ENCODE measurements at regions not wholly inside any gene's neighbourhood (a gene's known extent, or its start where the extent isn't known, plus 50 kb on each side); places are given as distances from the start of the nearest gene placed in this dataset.

GRCh38 chr5:4225741-4226140 is 630.1 kb downstream of the IRX1 start:
- no peak overlapping the region for H3K4me3 ChIP-seq (ENCODE audit: low read depth, low read length)
- in situ Hi-C loops (cut with HindIII; ENCODE audit: low pct_ligation_motif_present, low sequenced_read_pairs), result no loop called here
- H3K36me3 ChIP-seq (replicated peaks), result no peaks in the 10 kb centered on the region
- H3K27me3 ChIP-seq (replicated peaks), result no peaks in the 10 kb centered on the region
- DNase-seq, result no peak
- TF ChIP-seq CTCF (IDR thresholded peaks at IDR 0.05; ENCODE audit: low read depth, low read length, missing control alignments), result no peak
- H3K27ac ChIP-seq, result no peak overlapping the region

- DNase-seq, result no peak
These were observed 630.9 kb downstream of the IRX1 start for GRCh38 chr5:4226565-4226964.

GRCh38 chr5:4228708-4229107 is 633.1 kb downstream of the IRX1 start:
- Histone ChIP-seq H3K36me3 (replicated peaks) (no peaks in the 10 kb centered on the region), H3K27ac (no peak overlapping the region), H3K27me3 (replicated peaks) (no peaks in the 10 kb centered on the region), H3K4me3 (ENCODE audit: low read depth, low read length) (no peak overlapping the region)
- in situ Hi-C loops (cut with HindIII; ENCODE audit: low pct_ligation_motif_present, low sequenced_read_pairs), result no loop called here
- DNase-seq, result no peak
- TF ChIP-seq CTCF (IDR thresholded peaks at IDR 0.05; ENCODE audit: low read depth, low read length, missing control alignments), result no peak

More at GRCh38 chr5:4226565-4226964, 630.9 kb downstream of the IRX1 start:
- no peak for TF ChIP-seq CTCF (IDR thresholded peaks at IDR 0.05; ENCODE audit: low read depth, low read length, missing control alignments)
- in situ Hi-C loops (cut with HindIII; ENCODE audit: low pct_ligation_motif_present, low sequenced_read_pairs), result no loop called here
- Histone ChIP-seq H3K27ac (no peak overlapping the region), H3K36me3 (replicated peaks) (no peaks in the 10 kb centered on the region), H3K27me3 (replicated peaks) (no peaks in the 10 kb centered on the region), H3K4me3 (ENCODE audit: low read depth, low read length) (no peak overlapping the region)

- no peak for TF ChIP-seq CTCF (IDR thresholded peaks at IDR 0.05; ENCODE audit: low read depth, low read length, missing control alignments)
- in situ Hi-C loops (cut with HindIII; ENCODE audit: low pct_ligation_motif_present, low sequenced_read_pairs), result no loop called here
These were observed 634.0 kb downstream of the IRX1 start for GRCh38 chr5:4229414-4230292.

GRCh38 chr5:4230471-4230785 is 634.8 kb downstream of the IRX1 start:
- Histone ChIP-seq H3K27me3 (replicated peaks) (no peaks in the 10 kb centered on the region), H3K4me3 (ENCODE audit: low read depth, low read length) (no peak overlapping the region), H3K27ac (no peak overlapping the region), H3K36me3 (replicated peaks) (no peaks in the 10 kb centered on the region)
- no peak for DNase-seq
- TF ChIP-seq CTCF (IDR thresholded peaks at IDR 0.05; ENCODE audit: low read depth, low read length, missing control alignments), result no peak
- in situ Hi-C loops (cut with HindIII; ENCODE audit: low pct_ligation_motif_present, low sequenced_read_pairs), result no loop called here

More at GRCh38 chr5:4229414-4230292, 634.0 kb downstream of the IRX1 start:
- Histone ChIP-seq H3K4me3 (ENCODE audit: low read depth, low read length) (no peak overlapping the region), H3K27ac (no peak overlapping the region), H3K27me3 (replicated peaks) (no peaks in the 10 kb centered on the region), H3K36me3 (replicated peaks) (no peaks in the 10 kb centered on the region)
- no peak for DNase-seq
